Left ventricle myocardium inferior (tissue), 1 donor: ENCODE measurements at regions not wholly inside any gene's neighbourhood (a gene's known extent, or its start where the extent isn't known, plus 50 kb on each side); places are given as distances from the start of the nearest gene placed in this dataset.

Experiments
- DNase-seq: peaks from one replicate; pipeline ENCODE4 v3.0.0-alpha.2; 2020
- H3K27ac ChIP-seq: fragments of 200-600 bp; replicated peaks from 2 replicates; pipeline ENCODE4 v1.8.0; 2021
- H3K27me3 ChIP-seq: fragments of 200-600 bp; 2 replicates; pipeline ENCODE4 v1.8.0; 2021; ENCODE audit warnings: low read depth
- H3K36me3 ChIP-seq: fragments of 200-600 bp; 2 replicates; pipeline ENCODE4 v1.8.0; 2021
- H3K4me1 ChIP-seq: fragments of 200-600 bp; 2 replicates; pipeline ENCODE4 v1.8.0; 2021
- H3K4me3 ChIP-seq: fragments of 200-600 bp; 2 replicates; pipeline ENCODE4 v1.8.0; 2021; ENCODE audit warnings: mild to moderate bottlenecking, moderate library complexity
- H3K9me3 ChIP-seq: fragments of 200-600 bp; replicated peaks from 2 replicates; pipeline ENCODE4 v1.8.0; 2021
- CTCF ChIP-seq: fragments of 200-600 bp; IDR thresholded peaks from 2 replicates; pipeline ENCODE4 v1.8.0; 2021; ENCODE audit warnings: antibody characterized with exemption, mild to moderate bottlenecking, borderline replicate concordance
- intact Hi-C: fragments of 100-400 bp; cut with micrococcal nuclease; formaldehyde crosslinking; loops from one replicate; pipeline ENCODE4 v1.11.0; 2022
- donor health status: DM: no; HTN: yes; CAD: no; lungs with severe emphysema.

GRCh38 chr1:70518106-70518505 lies 107.0 kb downstream of the CTH start:
- H3K36me3 ChIP-seq = no peaks in the 10 kb centered on the region
- no peak for DNase-seq
- no peaks in the 10 kb centered on the region for H3K9me3 ChIP-seq
- intact Hi-C loops = no loop called here
- H3K4me3 ChIP-seq = no peak overlapping the region
- no peaks in the 10 kb centered on the region for H3K4me1 ChIP-seq
- H3K27me3 ChIP-seq = no peaks in the 10 kb centered on the region
- no peak for TF ChIP-seq CTCF
- H3K27ac ChIP-seq = no peak overlapping the region

- no peak for DNase-seq
- Histone ChIP-seq H3K4me3 (no peak overlapping the region), H3K36me3 (no peaks in the 10 kb centered on the region), H3K27ac (no peak overlapping the region), H3K27me3 (peaks cover 17% of the 10 kb centered on the region), H3K4me1 (no peaks in the 10 kb centered on the region), H3K9me3 (no peaks in the 10 kb centered on the region)
- intact Hi-C loops = loop anchor here (5.0 kb wide), 1 partner anchor 519 kb away; the partner anchor contains the start of gene PTGER3
- peak; percentile 72 for TF ChIP-seq CTCF
Measured at GRCh38 chr1:70528590-70529333, 117.7 kb downstream of the CTH start.

DNA sequence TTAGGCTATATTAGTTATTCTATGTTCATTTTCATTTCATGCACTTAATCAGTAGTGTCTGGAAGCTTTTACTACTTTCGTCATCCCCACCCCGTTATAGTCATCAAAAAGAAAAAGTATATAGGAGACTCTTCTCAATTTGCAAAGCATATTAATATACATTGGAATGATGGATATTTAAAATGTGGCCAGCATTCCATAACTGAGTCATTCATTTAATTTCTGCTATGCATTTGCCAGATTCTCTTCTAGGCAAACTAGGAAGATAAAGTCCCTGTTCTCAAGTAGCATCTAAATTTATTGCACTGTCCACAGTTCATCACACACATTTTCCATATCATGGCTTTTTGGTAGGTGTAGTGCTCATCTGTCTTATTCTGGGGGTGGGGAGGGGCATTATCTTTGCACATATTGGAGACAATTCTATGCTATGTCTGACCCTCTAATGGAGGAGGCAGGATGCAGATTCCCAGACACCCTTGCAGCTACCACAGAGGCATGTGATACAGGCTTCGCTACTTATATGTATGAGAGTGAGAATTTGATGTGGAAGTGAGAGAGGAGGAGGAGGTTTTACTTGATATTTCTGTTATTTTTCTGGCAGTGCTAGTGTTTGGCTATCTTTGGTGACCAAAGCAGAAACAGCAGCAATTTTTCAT lies 125.8 kb downstream of the CTH start:
- TF ChIP-seq CTCF = no peak
- no peaks in the 10 kb centered on the region for H3K27me3 ChIP-seq
- DNase-seq = no peak
- H3K4me1 ChIP-seq = peaks cover 4% of the 10 kb centered on the region
- no peak overlapping the region for H3K27ac ChIP-seq
- no peaks in the 10 kb centered on the region for H3K36me3 ChIP-seq
- H3K4me3 ChIP-seq = no peak overlapping the region
- no peaks in the 10 kb centered on the region for H3K9me3 ChIP-seq
- intact Hi-C loops = no loop called here

DNA sequence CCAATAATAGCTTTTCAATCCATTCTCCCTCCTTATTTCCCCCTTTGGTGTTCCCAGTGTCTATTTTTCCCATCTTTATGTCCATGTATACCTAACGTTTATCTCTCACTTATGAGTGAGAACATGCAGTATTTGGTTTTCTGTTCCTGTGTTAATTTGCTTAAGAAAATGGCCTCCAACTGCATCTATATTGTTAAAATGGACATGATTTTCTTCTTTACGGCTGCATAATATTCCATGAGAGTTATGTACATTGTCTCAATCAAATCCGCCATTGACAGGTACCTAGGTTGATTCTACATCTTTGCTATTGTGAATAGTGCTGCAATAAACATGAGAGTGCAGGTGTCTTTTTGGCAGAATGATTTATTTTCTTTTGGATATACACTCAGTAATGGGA lies 126.7 kb downstream of the CTH start:
- Histone ChIP-seq H3K4me1 (peaks cover 4% of the 10 kb centered on the region), H3K4me3 (no peak overlapping the region), H3K36me3 (no peaks in the 10 kb centered on the region), H3K27me3 (no peaks in the 10 kb centered on the region), H3K27ac (no peak overlapping the region), H3K9me3 (no peaks in the 10 kb centered on the region)
- intact Hi-C loops = no loop called here
- no peak for DNase-seq
- no peak for TF ChIP-seq CTCF

DNA sequence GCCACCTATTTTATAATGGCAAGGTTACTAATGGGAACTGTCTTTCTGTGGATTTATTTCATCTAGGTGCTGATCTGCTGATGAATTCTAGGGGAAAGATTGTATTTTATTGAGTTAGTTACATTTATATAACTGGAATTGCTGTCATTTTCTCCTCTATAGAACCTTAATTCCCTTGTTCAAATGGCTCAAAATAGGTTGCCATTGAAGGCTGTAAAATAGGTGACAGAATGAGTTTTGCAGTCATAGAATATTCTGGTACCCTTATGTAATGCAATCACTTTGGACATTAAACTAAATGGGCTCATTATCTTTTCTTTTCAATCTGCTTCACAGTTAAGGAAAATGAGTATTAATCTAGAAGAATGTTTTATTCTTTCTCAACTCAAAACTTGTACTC lies 131.0 kb downstream of the CTH start:
- intact Hi-C loops = no loop called here
- DNase-seq = no peak
- no peak overlapping the region for H3K27ac ChIP-seq
- no peak for TF ChIP-seq CTCF
- H3K27me3 ChIP-seq = no peaks in the 10 kb centered on the region
- no peaks in the 10 kb centered on the region for H3K36me3 ChIP-seq
- no peaks in the 10 kb centered on the region for H3K9me3 ChIP-seq
- H3K4me1 ChIP-seq = peaks cover under 1% of the 10 kb centered on the region
- no peak overlapping the region for H3K4me3 ChIP-seq
